Trophoblast cell (in vitro differentiated cells and primary cell): ENCODE measurements at regions not wholly inside any gene's neighbourhood (a gene's known extent, or its start where the extent isn't known, plus 50 kb on each side); places are given as distances from the start of the nearest gene placed in this dataset.

Source experiments
- DNase-seq, 2 donors: peaks; one replicate each; pipeline ENCODE4 v3.0.0-alpha.2; 2016
- H2AFZ ChIP-seq: 2 replicates; pipeline ENCODE4 v1.6.1; 2013; ENCODE audit warnings: low read length, moderate library complexity, mild to moderate bottlenecking; ENCODE audit not compliant: insufficient read depth, poor library complexity
- H2AK5ac ChIP-seq: 2 replicates; pipeline ENCODE4 v1.6.1; 2013; ENCODE audit warnings: mild to moderate bottlenecking, low read length
- H2BK120ac ChIP-seq: 2 replicates; pipeline ENCODE4 v1.6.1; 2013; ENCODE audit warnings: low read length, mild to moderate bottlenecking, moderate library complexity; ENCODE audit not compliant: insufficient read depth, poor library complexity
- H2BK12ac ChIP-seq: 2 replicates; pipeline ENCODE4 v1.6.1; 2013; ENCODE audit warnings: mild to moderate bottlenecking, low read length, moderate library complexity
- H2BK5ac ChIP-seq: 2 replicates; pipeline ENCODE4 v1.6.1; 2013; ENCODE audit warnings: low read length, low read depth, moderate library complexity, mild to moderate bottlenecking; ENCODE audit not compliant: poor library complexity
- H3K14ac ChIP-seq: 2 replicates; pipeline ENCODE4 v1.6.1; 2013; ENCODE audit warnings: mild to moderate bottlenecking, low read length
- H3K18ac ChIP-seq: 2 replicates; pipeline ENCODE4 v1.6.1; 2013; ENCODE audit warnings: mild to moderate bottlenecking, low read length
- H3K23ac ChIP-seq: 2 replicates; pipeline ENCODE4 v1.6.1; 2013; ENCODE audit warnings: low read length
- H3K27ac ChIP-seq: 2 replicates; pipeline ENCODE4 v1.5.1; 2013; ENCODE audit warnings: low read depth, mild to moderate bottlenecking, inconsistent platforms, low read length, moderate library complexity
- H3K27me3 ChIP-seq: 2 replicates; pipeline ENCODE4 v1.6.1; 2013; ENCODE audit warnings: inconsistent platforms, mild to moderate bottlenecking, low read length, moderate library complexity; ENCODE audit not compliant: insufficient read depth
- H3K36me3 ChIP-seq, 2 experiments: 1 replicate in 1 of 2; 2 replicates in 1 of 2; pipeline ENCODE4 v1.6.1; 2013; ENCODE audit warnings: low read length in 2 of 2, mild to moderate bottlenecking in 2 of 2, moderate library complexity in 1 of 2; ENCODE audit not compliant: insufficient read depth in 2 of 2, control insufficient read depth in 1 of 2
- H3K4ac ChIP-seq: 2 replicates; pipeline ENCODE4 v1.6.1; 2013; ENCODE audit warnings: low read depth, mild to moderate bottlenecking, low read length, moderate library complexity
- H3K4me1 ChIP-seq, 2 experiments: 1 replicate in 1 of 2; 2 replicates in 1 of 2; pipeline ENCODE4 v1.6.1; 2013; ENCODE audit warnings: low read length in 2 of 2, mild to moderate bottlenecking in 2 of 2, moderate library complexity in 1 of 2; ENCODE audit not compliant: insufficient read depth in 2 of 2, control insufficient read depth in 1 of 2
- H3K4me2 ChIP-seq: 2 replicates; pipeline ENCODE4 v1.6.1; 2013; ENCODE audit warnings: inconsistent platforms, mild to moderate bottlenecking, low read length, moderate library complexity
- H3K4me3 ChIP-seq: 2 replicates; pipeline ENCODE4 v1.5.1; 2013; ENCODE audit warnings: mild to moderate bottlenecking, low read depth, low read length, inconsistent platforms
- H3K79me1 ChIP-seq: one replicate; pipeline ENCODE4 v1.6.1; 2013; ENCODE audit warnings: low read length
- H3K79me2 ChIP-seq: 2 replicates; pipeline ENCODE4 v1.6.1; 2013; ENCODE audit warnings: low read length, mild to moderate bottlenecking; ENCODE audit not compliant: control insufficient read depth, insufficient read depth, poor library complexity
- H3K9ac ChIP-seq: 2 replicates; pipeline ENCODE4 v1.6.1; 2013; ENCODE audit warnings: mild to moderate bottlenecking, low read length
- H3K9me3 ChIP-seq: 2 replicates; pipeline ENCODE4 v1.6.1; 2013; ENCODE audit warnings: low read depth, mild to moderate bottlenecking, control low read depth, inconsistent platforms, low read length; ENCODE audit not compliant: insufficient read depth
- H4K12ac ChIP-seq: 2 replicates; pipeline ENCODE4 v1.6.1; 2013; ENCODE audit warnings: low read depth, mild to moderate bottlenecking, low read length, moderate library complexity
- H4K8ac ChIP-seq: 2 replicates; pipeline ENCODE4 v1.6.1; 2013; ENCODE audit warnings: low read depth, mild to moderate bottlenecking, low read length, moderate library complexity
- H4K91ac ChIP-seq: one replicate; pipeline ENCODE4 v1.6.1; 2013; ENCODE audit warnings: low read depth, mild to moderate bottlenecking, low read length, moderate library complexity
- WGBS: extraction: QIAGEN DNeasy Blood & Tissue Kit; methylation state at CpG from one replicate; pipeline ENCODE4 v1.1.7; 2013; ENCODE audit warnings: missing lambda C conversion rate; ENCODE audit not compliant: insufficient read length, insufficient coverage; ENCODE audit errors: extremely low coverage; 5-methylcytosine and 5-hydroxymethylcytosine counted together

- H4K12ac ChIP-seq, result no peak overlapping the region
- DNase-seq, result no peak
- no peak overlapping the region for H2AK5ac ChIP-seq
- H3K27me3 ChIP-seq, result no peaks in the 10 kb centered on the region
- H2AFZ ChIP-seq, result no peak overlapping the region
- no peak overlapping the region for H3K27ac ChIP-seq
- H4K91ac ChIP-seq, result no peak overlapping the region
- H3K4me2 ChIP-seq, result no peak overlapping the region
- H3K4ac ChIP-seq, result no peak overlapping the region
- H2BK5ac ChIP-seq, result no peak overlapping the region
- H4K8ac ChIP-seq, result no peak overlapping the region
- no CpG with 5 or more reads among the region's 6 CpGs for WGBS
- H3K4me3 ChIP-seq, result no peak overlapping the region
- H3K9ac ChIP-seq, result no peak overlapping the region
- H3K4me1 ChIP-seq, result no peaks in the 10 kb centered on the region
- no peak overlapping the region for H2BK120ac ChIP-seq
- H2BK12ac ChIP-seq, result no peak overlapping the region
- H3K23ac ChIP-seq, result no peak overlapping the region
- H3K9me3 ChIP-seq, result no peaks in the 10 kb centered on the region
- no peaks in the 10 kb centered on the region for H3K36me3 ChIP-seq
- H3K14ac ChIP-seq, result no peak overlapping the region
- no peak overlapping the region for H3K18ac ChIP-seq
- no peaks in the 10 kb centered on the region for H3K79me2 ChIP-seq
- H3K79me1 ChIP-seq, result no peaks in the 10 kb centered on the region
These were observed 1628.0 kb upstream of the PIK3C3 start for GRCh38 chr18:40326985-40327384.

GRCh38 chr18:40325988-40326387 is 1629.0 kb upstream of the PIK3C3 start:
- Histone ChIP-seq H3K9ac (no peak overlapping the region), H3K4me1 (no peaks in the 10 kb centered on the region), H3K18ac (no peak overlapping the region), H3K27me3 (no peaks in the 10 kb centered on the region), H2BK12ac (no peak overlapping the region), H3K23ac (no peak overlapping the region), H4K12ac (no peak overlapping the region), H3K36me3 (no peaks in the 10 kb centered on the region), H2AFZ (no peak overlapping the region), H3K9me3 (no peaks in the 10 kb centered on the region), H4K8ac (no peak overlapping the region), H2AK5ac (no peak overlapping the region), H3K4ac (no peak overlapping the region), H3K4me3 (no peak overlapping the region), H3K79me2 (no peaks in the 10 kb centered on the region), H3K4me2 (no peak overlapping the region), H3K27ac (no peak overlapping the region), H2BK5ac (no peak overlapping the region), H2BK120ac (no peak overlapping the region), H3K14ac (no peak overlapping the region), H3K79me1 (no peaks in the 10 kb centered on the region), H4K91ac (no peak overlapping the region)
- WGBS, result no CpG with 5 or more reads among the region's 1 CpG
- DNase-seq, result no peak

GRCh38 chr18:40314199-40314598 is 1640.8 kb upstream of the PIK3C3 start:
- Histone ChIP-seq H3K4me2 (no peak overlapping the region), H3K23ac (no peak overlapping the region), H3K4me1 (no peaks in the 10 kb centered on the region), H2AFZ (no peak overlapping the region), H3K27ac (no peak overlapping the region), H3K9me3 (no peaks in the 10 kb centered on the region), H3K14ac (no peak overlapping the region), H2BK5ac (no peak overlapping the region), H3K79me1 (no peaks in the 10 kb centered on the region), H2AK5ac (no peak overlapping the region), H3K9ac (no peak overlapping the region), H2BK12ac (no peak overlapping the region), H3K4me3 (no peak overlapping the region), H4K12ac (no peak overlapping the region), H4K8ac (no peak overlapping the region), H3K4ac (no peak overlapping the region), H4K91ac (no peak overlapping the region), H3K79me2 (no peaks in the 10 kb centered on the region), H3K27me3 (no peaks in the 10 kb centered on the region), H2BK120ac (no peak overlapping the region), H3K18ac (no peak overlapping the region), H3K36me3 (no peaks in the 10 kb centered on the region)
- no CpG with 5 or more reads among the region's 2 CpGs for WGBS
- DNase-seq, result no peak

DNA sequence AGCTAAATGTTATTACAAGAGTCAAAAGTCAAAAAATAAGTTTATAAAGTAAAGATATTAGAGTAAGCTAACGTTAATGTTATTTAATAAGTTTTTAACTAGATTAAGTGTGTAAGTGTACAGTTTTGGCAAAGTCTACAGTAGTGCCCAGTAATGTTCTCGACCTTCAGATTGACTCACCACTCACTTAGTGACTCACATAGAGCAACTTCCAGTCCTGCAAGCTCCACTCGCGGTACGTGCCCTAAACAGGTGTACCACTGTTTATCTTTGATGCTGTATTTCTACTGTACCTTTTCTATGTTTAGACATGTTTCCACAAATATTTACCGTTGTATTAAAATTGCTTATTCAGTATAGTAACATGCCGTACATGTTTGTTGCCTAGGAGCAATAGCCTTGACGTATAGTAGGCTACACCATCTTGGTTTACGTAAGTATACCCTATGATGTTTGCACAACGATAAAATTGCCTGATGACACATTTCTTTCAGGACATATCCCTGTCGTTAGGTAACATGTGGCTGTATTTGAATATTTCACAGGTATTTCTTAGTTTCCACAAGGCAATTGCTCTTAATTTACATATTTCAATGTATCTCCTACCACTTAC is 1641.9 kb upstream of the PIK3C3 start:
- Histone ChIP-seq H2AFZ (no peak overlapping the region), H3K14ac (no peak overlapping the region), H4K91ac (no peak overlapping the region), H2BK5ac (no peak overlapping the region), H3K4me1 (no peaks in the 10 kb centered on the region), H3K27me3 (no peaks in the 10 kb centered on the region), H4K8ac (no peak overlapping the region), H3K4me3 (no peak overlapping the region), H2BK120ac (no peak overlapping the region), H4K12ac (no peak overlapping the region), H3K9me3 (no peaks in the 10 kb centered on the region), H3K4me2 (no peak overlapping the region), H2AK5ac (no peak overlapping the region), H3K4ac (no peak overlapping the region), H3K9ac (no peak overlapping the region), H3K36me3 (no peaks in the 10 kb centered on the region), H3K79me1 (no peaks in the 10 kb centered on the region), H3K18ac (no peak overlapping the region), H3K79me2 (no peaks in the 10 kb centered on the region), H3K27ac (no peak overlapping the region), H2BK12ac (no peak overlapping the region), H3K23ac (no peak overlapping the region)
- DNase-seq, result no peak
- no CpG with 5 or more reads among the region's 11 CpGs for WGBS
